Neural progenitor cell (in vitro differentiated cells): ENCODE measurements at regions not wholly inside any gene's neighbourhood (a gene's known extent, or its start where the extent isn't known, plus 50 kb on each side); places are given as distances from the start of the nearest gene placed in this dataset.

ENCODE experiments used
- EZH2 ChIP-seq: fragments of 200-600 bp; sonication (generic); IDR thresholded peaks from 2 replicates; pipeline ENCODE4 v1.6.1; 2017; ENCODE audit warnings: antibody characterized with exemption, mild to moderate bottlenecking, moderate library complexity
- TF ChIP-seq, protein P1 (sequence below): fragments of 200-600 bp; sonication (generic); IDR thresholded peaks from 2 replicates; pipeline ENCODE4 v1.5.1; 2017; ENCODE audit warnings: antibody characterized with exemption, mild to moderate bottlenecking

DNA sequence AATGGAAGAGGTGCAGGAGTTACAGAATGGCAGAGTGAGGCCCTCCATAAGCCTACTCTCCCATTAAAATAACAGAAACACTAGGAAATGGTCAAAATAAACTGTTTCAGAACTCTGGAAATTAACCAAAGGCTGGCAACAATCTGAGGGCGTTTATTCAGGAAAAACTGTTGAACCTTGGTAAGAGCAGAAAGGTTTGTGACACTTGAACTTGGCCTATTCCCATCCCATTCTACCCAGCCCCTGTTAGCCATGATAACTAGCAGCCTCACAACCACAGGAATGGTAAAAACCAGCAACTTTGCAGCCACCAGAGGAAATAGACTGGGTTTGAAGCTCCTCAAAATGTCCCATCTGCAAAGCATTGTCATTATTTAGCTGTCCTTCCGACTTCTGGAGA lies 256.8 kb downstream of the RHOU start:
- TF ChIP-seq, protein P1, sequence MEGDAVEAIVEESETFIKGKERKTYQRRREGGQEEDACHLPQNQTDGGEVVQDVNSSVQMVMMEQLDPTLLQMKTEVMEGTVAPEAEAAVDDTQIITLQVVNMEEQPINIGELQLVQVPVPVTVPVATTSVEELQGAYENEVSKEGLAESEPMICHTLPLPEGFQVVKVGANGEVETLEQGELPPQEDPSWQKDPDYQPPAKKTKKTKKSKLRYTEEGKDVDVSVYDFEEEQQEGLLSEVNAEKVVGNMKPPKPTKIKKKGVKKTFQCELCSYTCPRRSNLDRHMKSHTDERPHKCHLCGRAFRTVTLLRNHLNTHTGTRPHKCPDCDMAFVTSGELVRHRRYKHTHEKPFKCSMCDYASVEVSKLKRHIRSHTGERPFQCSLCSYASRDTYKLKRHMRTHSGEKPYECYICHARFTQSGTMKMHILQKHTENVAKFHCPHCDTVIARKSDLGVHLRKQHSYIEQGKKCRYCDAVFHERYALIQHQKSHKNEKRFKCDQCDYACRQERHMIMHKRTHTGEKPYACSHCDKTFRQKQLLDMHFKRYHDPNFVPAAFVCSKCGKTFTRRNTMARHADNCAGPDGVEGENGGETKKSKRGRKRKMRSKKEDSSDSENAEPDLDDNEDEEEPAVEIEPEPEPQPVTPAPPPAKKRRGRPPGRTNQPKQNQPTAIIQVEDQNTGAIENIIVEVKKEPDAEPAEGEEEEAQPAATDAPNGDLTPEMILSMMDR: no peak
- no peak for TF ChIP-seq EZH2
